ENCODE measurements at regions not wholly inside any gene's neighbourhood (a gene's known extent, or its start where the extent isn't known, plus 50 kb on each side); places are given as distances from the start of the nearest gene placed in this dataset.

GRCh38 chr3:35114686-35115085, 524.6 kb upstream of the ARPP21 start:
- Histone ChIP-seq H3K27ac (ENCODE audit: low read length) (no peak overlapping the region), H3K9me2 (ENCODE audit: insufficient read depth, low read length) (no peaks in the 10 kb centered on the region), H4K20me1 (ENCODE audit: insufficient read depth) (no peaks in the 10 kb centered on the region), H3K27me3 (ENCODE audit: insufficient read depth, low read depth, low read length) (no peaks in the 10 kb centered on the region), H3K4me3 (ENCODE audit: low read length) (no peak overlapping the region), H3K9me3 (ENCODE audit: low read length) (no peaks in the 10 kb centered on the region), H3K9ac (ENCODE audit: low read length) (no peak overlapping the region), H2AFZ (ENCODE audit: low read depth, low read length) (no peak overlapping the region), H3K79me2 (replicated peaks; ENCODE audit: insufficient read depth, low read length) (no peaks in the 10 kb centered on the region), H3F3A (ENCODE audit: insufficient read depth, low read length, poor library complexity, severe bottlenecking) (no peaks in the 10 kb centered on the region), H3K36me3 (ENCODE audit: insufficient read depth, low read length) (no peaks in the 10 kb centered on the region), H3K4me2 (ENCODE audit: low read length) (no peak overlapping the region)
- TF ChIP-seq SMC3 (conservative IDR thresholded peaks at IDR 0.05; ENCODE audit: poor library complexity) (no peak), TAF1 (IDR thresholded peaks at IDR 0.05; ENCODE audit: low read depth) (no peak), RAD21 (conservative IDR thresholded peaks at IDR 0.05) (no peak), EP300 (conservative IDR thresholded peaks at IDR 0.05; ENCODE audit: poor library complexity, severe bottlenecking) (no peak), CTCF (IDR thresholded peaks at IDR 0.05; ENCODE audit: poor library complexity, severe bottlenecking) (no peak), POLR2AphosphoS5 (IDR thresholded peaks at IDR 0.05) (no peak), EZH2 (IDR thresholded peaks at IDR 0.05; ENCODE audit: borderline replicate concordance, insufficient read depth, low read length, poor library complexity, severe bottlenecking) (no peak), MXI1 (conservative IDR thresholded peaks at IDR 0.05; ENCODE audit: poor library complexity, severe bottlenecking) (no peak), REST (IDR thresholded peaks at IDR 0.05; ENCODE audit: borderline replicate concordance) (no peak)

- no peak overlapping the region for H3K4me2 ChIP-seq (ENCODE audit: low read length)
- H3K9me3 ChIP-seq (ENCODE audit: low read length) = no peaks in the 10 kb centered on the region
- TF ChIP-seq POLR2AphosphoS5 (IDR thresholded peaks at IDR 0.05) = no peak
- TF ChIP-seq MXI1 (conservative IDR thresholded peaks at IDR 0.05; ENCODE audit: poor library complexity, severe bottlenecking) = no peak
- no peak for TF ChIP-seq EZH2 (IDR thresholded peaks at IDR 0.05; ENCODE audit: borderline replicate concordance, insufficient read depth, low read length, poor library complexity, severe bottlenecking)
- no peak for TF ChIP-seq SMC3 (conservative IDR thresholded peaks at IDR 0.05; ENCODE audit: poor library complexity)
- no peak for TF ChIP-seq RAD21 (conservative IDR thresholded peaks at IDR 0.05)
- TF ChIP-seq REST (IDR thresholded peaks at IDR 0.05; ENCODE audit: borderline replicate concordance) = no peak
- no peak for TF ChIP-seq CTCF (IDR thresholded peaks at IDR 0.05; ENCODE audit: poor library complexity, severe bottlenecking)
- TF ChIP-seq TAF1 (IDR thresholded peaks at IDR 0.05; ENCODE audit: low read depth) = no peak
- no peak for TF ChIP-seq EP300 (conservative IDR thresholded peaks at IDR 0.05; ENCODE audit: poor library complexity, severe bottlenecking)
- H3K27ac ChIP-seq (ENCODE audit: low read length) = no peak overlapping the region
- H3K27me3 ChIP-seq (ENCODE audit: insufficient read depth, low read depth, low read length) = no peaks in the 10 kb centered on the region
- H3K4me3 ChIP-seq (ENCODE audit: low read length) = no peak overlapping the region
- H3K36me3 ChIP-seq (ENCODE audit: insufficient read depth, low read length) = no peaks in the 10 kb centered on the region
- no peak overlapping the region for H3K9ac ChIP-seq (ENCODE audit: low read length)
- no peaks in the 10 kb centered on the region for H4K20me1 ChIP-seq (ENCODE audit: insufficient read depth)
- no peaks in the 10 kb centered on the region for H3K9me2 ChIP-seq (ENCODE audit: insufficient read depth, low read length)
- H3K79me2 ChIP-seq (replicated peaks; ENCODE audit: insufficient read depth, low read length) = no peaks in the 10 kb centered on the region
- H3F3A ChIP-seq (ENCODE audit: insufficient read depth, low read length, poor library complexity, severe bottlenecking) = no peaks in the 10 kb centered on the region
- H2AFZ ChIP-seq (ENCODE audit: low read depth, low read length) = no peak overlapping the region
Observed at GRCh38 chr3:35120026-35120425, 519.3 kb upstream of the ARPP21 start.

Measured in neural cell (in vitro differentiated cells).